ENCODE measurements at regions not wholly inside any gene's neighbourhood (a gene's known extent, or its start where the extent isn't known, plus 50 kb on each side); places are given as distances from the start of the nearest gene placed in this dataset.

- DNase-seq (ENCODE audit: low spot score): no peak
Observed at GRCh38 chr6:15876406-15876805, 213.6 kb upstream of the DTNBP1 start.

DNA sequence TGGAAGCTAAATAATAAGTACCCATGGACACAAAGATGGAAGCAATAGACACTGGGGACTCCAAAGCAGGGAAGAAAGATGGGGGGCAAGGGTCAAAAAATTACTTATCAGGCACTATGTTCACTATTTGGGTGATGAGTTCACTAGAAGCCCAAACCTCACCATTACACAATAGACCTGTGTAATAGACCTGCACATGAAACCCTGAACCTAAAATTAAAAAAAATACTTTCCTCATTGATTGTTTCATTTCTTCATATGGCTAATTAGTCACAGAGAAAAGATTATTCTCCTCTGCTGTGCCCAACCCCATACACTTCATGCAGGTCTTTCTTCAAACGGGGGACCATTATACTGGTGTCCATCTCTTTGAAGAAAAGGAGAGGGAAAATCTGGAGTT lies 213.0 kb upstream of the DTNBP1 start:
- DNase-seq (ENCODE audit: low spot score): no peak

DNA sequence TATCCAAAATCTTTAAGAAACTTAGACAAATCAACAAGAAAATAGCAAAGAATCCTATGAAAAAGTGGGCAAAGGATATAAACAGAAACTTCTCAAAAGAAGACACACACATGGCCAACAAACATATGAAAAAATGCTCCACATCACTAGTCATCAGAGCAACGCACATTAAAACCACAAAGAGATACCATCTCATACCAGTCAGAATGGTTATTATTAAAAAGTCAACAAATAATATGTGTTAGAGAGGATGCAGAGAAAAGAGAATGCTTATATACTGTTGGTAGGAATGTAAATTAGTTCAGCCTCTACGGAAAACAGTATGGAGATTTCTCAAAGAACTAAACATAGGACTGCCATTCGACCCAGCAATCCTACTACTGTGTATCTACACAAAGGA lies 212.0 kb upstream of the DTNBP1 start:
- DNase-seq (ENCODE audit: low spot score): no peak

GRCh38 chr6:15874326-15874725 lies 211.5 kb upstream of the DTNBP1 start:
- no peak for DNase-seq (ENCODE audit: low spot score)

- DNase-seq (ENCODE audit: low spot score): no peak
Observed at GRCh38 chr6:15872241-15873103, 209.6 kb upstream of the DTNBP1 start.

GRCh38 chr6:15871276-15871675 lies 208.4 kb upstream of the DTNBP1 start:
- DNase-seq (ENCODE audit: low spot score): no peak

GRCh38 chr6:15870333-15871043 lies 207.7 kb upstream of the DTNBP1 start:
- DNase-seq (ENCODE audit: low spot score): no peak

DNA sequence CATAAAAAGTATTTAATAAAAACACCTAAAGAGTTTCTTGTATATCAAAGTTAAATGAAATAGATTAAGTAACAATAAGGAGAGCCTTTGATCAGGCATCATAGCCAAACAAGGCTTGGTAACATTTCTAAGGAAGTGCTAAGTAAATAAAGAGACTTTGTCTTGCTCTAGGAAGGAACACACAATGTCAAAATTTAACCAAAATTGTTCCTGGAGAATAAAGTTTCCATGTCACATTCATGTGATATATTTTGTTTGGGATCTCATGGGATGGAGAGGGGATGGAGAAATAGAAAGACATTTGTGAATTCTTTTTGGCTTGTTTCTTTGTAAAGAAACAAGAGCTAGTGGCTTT lies 201.9 kb upstream of the DTNBP1 start:
- DNase-seq (ENCODE audit: low spot score): no peak

- DNase-seq (ENCODE audit: low spot score): no peak
Observed at GRCh38 chr6:15864038-15864707, 201.3 kb upstream of the DTNBP1 start.

DNA sequence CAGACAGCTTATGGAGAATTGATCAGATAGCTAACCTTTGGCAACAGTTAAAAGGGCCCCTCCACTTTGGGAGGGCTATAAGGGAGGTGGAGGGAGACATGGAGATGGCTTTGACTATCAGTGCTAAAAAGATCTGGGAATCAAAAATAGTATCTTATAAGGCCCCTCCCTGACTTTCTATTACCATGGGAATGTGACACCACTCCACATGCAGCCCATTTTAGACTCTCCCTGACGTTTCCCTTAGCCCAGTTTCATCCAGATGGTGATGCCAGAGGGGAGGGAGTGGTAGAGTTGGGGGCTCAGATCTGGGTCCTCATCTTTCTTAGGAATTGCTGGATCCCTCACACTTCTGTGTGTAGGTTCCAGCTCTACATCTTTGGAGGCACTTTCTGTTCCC lies 200.0 kb upstream of the DTNBP1 start:
- no peak for DNase-seq (ENCODE audit: low spot score)

GRCh38 chr6:15861486-15861885 lies 198.7 kb upstream of the DTNBP1 start:
- no peak for DNase-seq (ENCODE audit: low spot score)

GRCh38 chr6:15854826-15855710 lies 192.2 kb upstream of the DTNBP1 start:
- DNase-seq (ENCODE audit: low spot score): no peak

DNA sequence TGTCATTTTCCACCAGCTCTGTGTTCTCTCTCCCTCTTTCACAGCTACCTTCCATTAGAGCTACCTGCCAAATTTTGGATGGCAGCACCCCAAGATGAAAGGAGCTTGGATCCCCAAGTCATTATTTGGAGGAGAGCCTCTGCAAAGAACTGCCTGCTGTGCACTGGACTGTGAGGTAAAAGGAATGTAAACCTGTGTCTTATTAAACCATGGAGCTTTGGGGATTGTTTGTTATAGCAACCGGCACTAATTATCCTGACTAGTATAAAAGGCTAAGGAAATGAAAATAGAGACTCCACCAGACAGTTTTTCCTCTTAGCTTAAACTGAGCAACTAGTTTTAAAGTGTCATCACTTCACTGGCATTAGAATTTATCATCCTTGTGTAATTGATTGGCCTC lies 191.6 kb upstream of the DTNBP1 start:
- no peak for DNase-seq (ENCODE audit: low spot score)

- DNase-seq (ENCODE audit: low spot score): no peak
Observed at GRCh38 chr6:15853259-15853658, 190.4 kb upstream of the DTNBP1 start.

DNA sequence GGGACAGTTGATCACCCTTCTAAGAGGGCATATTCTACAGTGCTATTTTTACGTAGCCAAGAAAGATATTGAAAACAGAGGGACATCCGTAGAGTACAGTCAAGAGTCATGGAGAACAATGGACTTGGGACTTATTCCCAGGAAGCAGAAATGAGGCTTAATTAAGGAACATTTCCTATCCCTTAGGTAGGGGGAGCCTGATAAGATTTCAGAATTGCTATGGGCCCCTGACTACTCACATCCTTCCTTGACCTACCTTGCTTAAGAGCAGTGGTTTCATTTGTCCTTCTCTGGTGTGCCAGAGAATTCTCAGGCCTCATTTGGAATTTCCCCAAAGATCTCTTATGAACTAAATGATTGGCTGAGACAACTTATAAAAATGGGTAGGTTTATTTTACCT lies 189.5 kb upstream of the DTNBP1 start:
- no peak for DNase-seq (ENCODE audit: low spot score)

DNA sequence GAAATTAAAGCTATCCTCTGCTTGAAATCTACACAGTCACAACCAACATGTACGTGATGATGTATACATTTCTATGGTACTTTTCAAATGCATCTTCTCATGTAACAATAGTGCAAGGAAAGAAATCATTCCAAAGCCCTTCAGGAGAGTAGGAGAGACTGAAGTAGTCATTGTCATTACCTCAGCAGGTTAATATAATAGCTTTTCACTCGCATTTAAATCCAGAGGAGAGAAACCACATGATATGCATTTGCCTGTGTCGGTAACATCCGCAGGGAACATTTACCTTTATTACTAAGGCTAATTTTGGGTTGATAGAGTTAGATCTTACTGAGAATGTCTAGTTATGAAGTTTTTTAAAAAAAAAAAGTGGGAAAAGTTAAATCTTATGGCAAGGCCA lies 186.6 kb upstream of the DTNBP1 start:
- DNase-seq (ENCODE audit: low spot score): no peak

DNA sequence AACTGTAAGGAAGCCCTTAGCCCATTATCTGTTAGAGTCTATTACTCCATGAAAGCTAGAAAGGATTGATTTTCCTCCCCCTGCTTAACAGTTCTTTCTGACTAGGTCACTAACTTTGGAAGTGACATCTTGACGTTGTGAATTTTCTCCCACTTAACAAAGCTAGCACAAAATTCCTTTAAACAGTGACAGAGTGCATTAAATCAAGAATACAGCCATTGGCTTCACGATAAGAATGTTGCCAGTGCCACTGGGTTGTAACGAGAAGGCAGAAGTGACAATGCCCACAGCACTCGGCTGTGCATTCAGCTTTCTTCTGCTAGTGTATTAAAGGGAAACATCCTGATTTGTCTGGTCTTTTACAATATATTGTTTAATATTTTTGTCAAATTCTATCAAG lies 182.7 kb upstream of the DTNBP1 start:
- no peak for DNase-seq (ENCODE audit: low spot score)

GRCh38 chr6:15843764-15844163 lies 180.9 kb upstream of the DTNBP1 start:
- no peak for DNase-seq (ENCODE audit: low spot score)

DNA sequence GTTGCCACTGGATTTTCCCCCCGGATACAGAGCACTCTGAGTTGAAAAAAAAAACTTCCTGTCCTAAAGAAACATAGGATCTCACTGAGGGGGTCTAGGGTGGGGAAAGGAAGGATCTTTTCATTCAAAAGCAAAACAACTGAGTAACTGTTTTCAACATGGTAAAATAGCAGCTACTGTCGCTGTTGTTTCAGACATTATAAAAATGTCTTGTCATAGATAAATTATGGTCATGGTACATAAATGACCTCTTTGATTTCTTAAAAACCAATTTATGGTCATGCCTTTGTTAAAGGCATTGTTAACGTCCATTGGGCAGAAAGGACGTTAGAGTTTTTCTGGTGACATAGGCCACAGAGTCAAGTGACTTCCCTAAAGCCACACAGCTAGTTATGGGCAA lies 180.4 kb upstream of the DTNBP1 start:
- no peak for DNase-seq (ENCODE audit: low spot score)

DNA sequence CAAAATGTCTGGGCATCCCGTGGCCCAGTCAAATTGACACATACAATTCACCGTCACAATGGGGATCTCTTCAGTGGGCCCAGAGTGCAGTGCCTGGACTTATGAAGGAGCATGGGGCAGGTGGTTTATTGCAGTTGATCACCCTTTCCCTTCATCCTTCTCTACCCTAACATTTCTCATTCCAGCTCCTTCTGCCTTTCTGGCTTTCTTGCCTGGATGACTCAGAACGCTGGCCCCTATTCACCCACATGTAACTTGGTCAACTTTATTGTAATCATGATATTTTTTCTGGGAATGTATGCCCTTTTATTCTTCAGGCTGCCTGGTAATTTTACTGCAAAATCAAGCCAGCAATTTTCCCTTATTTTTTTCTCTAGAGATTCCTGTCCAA lies 179.9 kb upstream of the DTNBP1 start:
- DNase-seq (ENCODE audit: low spot score): no peak

- DNase-seq (ENCODE audit: low spot score): no peak
Observed at GRCh38 chr6:15841937-15842726, 179.3 kb upstream of the DTNBP1 start.

Data from SW480 (cell line).